C4-2B (cell line): ENCODE measurements at regions not wholly inside any gene's neighbourhood (a gene's known extent, or its start where the extent isn't known, plus 50 kb on each side); places are given as distances from the start of the nearest gene placed in this dataset.

Source experiments
- H3K27ac ChIP-seq: fragments of 450-650 bp; 2 replicates; pipeline ENCODE4 v1.5.1; 2017
- CTCF ChIP-seq: fragments of 450-650 bp; conservative IDR thresholded peaks from 2 replicates; pipeline ENCODE4 v1.5.1; 2017; ENCODE audit warnings: mild to moderate bottlenecking
- ZFX ChIP-seq: fragments of 450-650 bp; IDR thresholded peaks from 2 replicates; pipeline ENCODE4 v1.6.1; 2017

- no peak for TF ChIP-seq CTCF
- TF ChIP-seq ZFX, result no peak
- H3K27ac ChIP-seq, result no peak overlapping the region
Observed at GRCh38 chr17:14630046-14630445, 329.2 kb downstream of the HS3ST3B1 start.

- H3K27ac ChIP-seq, result no peak overlapping the region
- no peak for TF ChIP-seq ZFX
- no peak for TF ChIP-seq CTCF
Observed at GRCh38 chr17:14622615-14623101, 321.8 kb downstream of the HS3ST3B1 start.

GRCh38 chr17:14621826-14622614 lies 321.1 kb downstream of the HS3ST3B1 start:
- H3K27ac ChIP-seq, result no peak overlapping the region
- no peak for TF ChIP-seq CTCF
- no peak for TF ChIP-seq ZFX

- H3K27ac ChIP-seq, result no peak overlapping the region
- TF ChIP-seq CTCF (no peak), ZFX (no peak)
Observed at GRCh38 chr17:14619821-14620220, 318.9 kb downstream of the HS3ST3B1 start.

GRCh38 chr17:14616528-14616927 lies 315.6 kb downstream of the HS3ST3B1 start:
- TF ChIP-seq CTCF, result no peak

GRCh38 chr17:14605267-14605599 lies 304.4 kb downstream of the HS3ST3B1 start:
- no peak overlapping the region for H3K27ac ChIP-seq

More at GRCh38 chr17:14616528-14616927, 315.6 kb downstream of the HS3ST3B1 start:
- H3K27ac ChIP-seq, result no peak overlapping the region

More at GRCh38 chr17:14605267-14605599, 304.4 kb downstream of the HS3ST3B1 start:
- TF ChIP-seq CTCF (no peak), ZFX (no peak)
